HG03571 (cell line): ENCODE measurements at regions not wholly inside any gene's neighbourhood (a gene's known extent, or its start where the extent isn't known, plus 50 kb on each side); places are given as distances from the start of the nearest gene placed in this dataset.

Experiments used
- ATAC-seq: cut with Tn5 transposase; IDR thresholded peaks from one replicate; pipeline ENCODE4 v1.9.1; 2021; ENCODE audit not compliant: unreplicated experiment

GRCh38 chr21:16342932-16343331 lies 613.1 kb downstream of the USP25 start:
- no peak for ATAC-seq

- no peak for ATAC-seq
Observed at GRCh38 chr21:16343776-16344175, 614.0 kb downstream of the USP25 start.

- ATAC-seq: no peak
Observed at GRCh38 chr21:16345757-16346156, 616.0 kb downstream of the USP25 start.

- ATAC-seq: no peak
Observed at GRCh38 chr21:16347223-16347622, 617.4 kb downstream of the USP25 start.

- ATAC-seq: no peak
Observed at GRCh38 chr21:16353764-16354163, 624.0 kb downstream of the USP25 start.

GRCh38 chr21:16357994-16358393 lies 628.2 kb downstream of the USP25 start:
- ATAC-seq: no peak

- no peak for ATAC-seq
Observed at GRCh38 chr21:16358784-16359183, 629.0 kb downstream of the USP25 start.

- ATAC-seq: no peak
Observed at GRCh38 chr21:16363100-16363499, 633.3 kb downstream of the USP25 start.

GRCh38 chr21:16363518-16363917 lies 633.7 kb downstream of the USP25 start:
- ATAC-seq: no peak

GRCh38 chr21:16366207-16366606 lies 636.4 kb downstream of the USP25 start:
- ATAC-seq: no peak

GRCh38 chr21:16367079-16367478 lies 637.3 kb downstream of the USP25 start:
- ATAC-seq: no peak

- no peak for ATAC-seq
Observed at GRCh38 chr21:16370186-16370585, 640.4 kb downstream of the USP25 start.

- ATAC-seq: no peak
Observed at GRCh38 chr21:16372586-16372985, 642.8 kb downstream of the USP25 start.

- ATAC-seq: no peak
Observed at GRCh38 chr21:16376673-16377072, 646.9 kb downstream of the USP25 start.

GRCh38 chr21:16377120-16377658 lies 647.4 kb downstream of the USP25 start:
- ATAC-seq: no peak

GRCh38 chr21:16377857-16378256 lies 648.1 kb downstream of the USP25 start:
- no peak for ATAC-seq

- no peak for ATAC-seq
Observed at GRCh38 chr21:16378525-16378924, 648.7 kb downstream of the USP25 start.

- no peak for ATAC-seq
Observed at GRCh38 chr21:16388291-16388690, 658.5 kb downstream of the USP25 start.

GRCh38 chr21:16388911-16389560 lies 659.3 kb downstream of the USP25 start:
- ATAC-seq: no peak

- no peak for ATAC-seq
Observed at GRCh38 chr21:16389643-16390042, 659.9 kb downstream of the USP25 start.

- ATAC-seq: no peak
Observed at GRCh38 chr21:16395285-16395684, 665.5 kb downstream of the USP25 start.

- no peak for ATAC-seq
Observed at GRCh38 chr21:16402752-16403151, 673.0 kb downstream of the USP25 start.

GRCh38 chr21:16404776-16405175 lies 675.0 kb downstream of the USP25 start:
- no peak for ATAC-seq
